Uterus (tissue), 2 donors: ENCODE measurements at regions not wholly inside any gene's neighbourhood (a gene's known extent, or its start where the extent isn't known, plus 50 kb on each side); places are given as distances from the start of the nearest gene placed in this dataset.

Experiments
- POLR2A ChIP-seq, 2 donors: fragments of 450-650 bp; IDR thresholded peaks; one replicate each; pipeline ENCODE4 v1.6.1; 2016; ENCODE audit warnings: antibody characterized with exemption in 2 of 2, mild to moderate bottlenecking in 1 of 2, moderate library complexity in 1 of 2
- TF ChIP-seq, protein P1 (sequence below), 4 experiments: fragments of 200-600 bp in 2 of 4; fragments of 450-650 bp in 2 of 4; sonication (generic) in 2 of 4; IDR thresholded peaks; one replicate each; pipeline ENCODE4 v1.5.1; 2016 to 2019; ENCODE audit warnings: antibody characterized with exemption in 4 of 4, mild to moderate bottlenecking in 2 of 4, moderate library complexity in 1 of 4

DNA sequence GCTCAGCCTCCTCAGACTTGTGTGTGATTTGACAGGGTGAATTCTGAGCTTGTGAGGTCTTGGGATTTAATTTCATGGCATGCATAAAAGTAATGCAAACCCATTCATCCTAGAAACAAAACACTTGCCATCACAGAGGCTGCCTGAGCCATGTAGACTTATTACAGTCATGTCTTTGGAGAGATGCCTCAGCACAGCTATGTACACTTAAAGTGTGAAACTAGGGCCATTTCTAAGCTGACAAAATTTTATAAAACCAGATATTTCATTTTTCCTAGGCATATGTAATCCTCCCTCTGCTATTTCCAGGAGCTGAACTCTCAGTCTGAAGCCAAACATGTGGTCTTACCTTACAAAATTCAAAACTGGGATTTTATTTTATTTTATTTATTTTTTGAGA lies 322.2 kb upstream of the SPHKAP start:
- TF ChIP-seq, protein P1, sequence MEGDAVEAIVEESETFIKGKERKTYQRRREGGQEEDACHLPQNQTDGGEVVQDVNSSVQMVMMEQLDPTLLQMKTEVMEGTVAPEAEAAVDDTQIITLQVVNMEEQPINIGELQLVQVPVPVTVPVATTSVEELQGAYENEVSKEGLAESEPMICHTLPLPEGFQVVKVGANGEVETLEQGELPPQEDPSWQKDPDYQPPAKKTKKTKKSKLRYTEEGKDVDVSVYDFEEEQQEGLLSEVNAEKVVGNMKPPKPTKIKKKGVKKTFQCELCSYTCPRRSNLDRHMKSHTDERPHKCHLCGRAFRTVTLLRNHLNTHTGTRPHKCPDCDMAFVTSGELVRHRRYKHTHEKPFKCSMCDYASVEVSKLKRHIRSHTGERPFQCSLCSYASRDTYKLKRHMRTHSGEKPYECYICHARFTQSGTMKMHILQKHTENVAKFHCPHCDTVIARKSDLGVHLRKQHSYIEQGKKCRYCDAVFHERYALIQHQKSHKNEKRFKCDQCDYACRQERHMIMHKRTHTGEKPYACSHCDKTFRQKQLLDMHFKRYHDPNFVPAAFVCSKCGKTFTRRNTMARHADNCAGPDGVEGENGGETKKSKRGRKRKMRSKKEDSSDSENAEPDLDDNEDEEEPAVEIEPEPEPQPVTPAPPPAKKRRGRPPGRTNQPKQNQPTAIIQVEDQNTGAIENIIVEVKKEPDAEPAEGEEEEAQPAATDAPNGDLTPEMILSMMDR (IDR thresholded peaks at IDR 0.05), result no peak
- no peak for TF ChIP-seq POLR2A (IDR thresholded peaks at IDR 0.05)
